ENCODE measurements at regions not wholly inside any gene's neighbourhood (a gene's known extent, or its start where the extent isn't known, plus 50 kb on each side); places are given as distances from the start of the nearest gene placed in this dataset.

- intact Hi-C loops (cut with DNase I), result no loop called here
- Histone ChIP-seq H3K4me1 (no peaks in the 10 kb centered on the region), H3K36me3 (ENCODE audit: insufficient read depth in 1 of 2, low read depth in 1 of 2) (no peaks in the 10 kb centered on the region), H3K27me3 (ENCODE audit: insufficient read depth in 3 of 3, low read length in 2 of 3) (no peaks in the 10 kb centered on the region), H3K27ac (no peak overlapping the region), H3K9me3 (no peaks in the 10 kb centered on the region), H3K4me3 (no peak overlapping the region)
- ATAC-seq (no peak), DNase-seq (no peak)
- TF ChIP-seq CTCF (IDR thresholded peaks at IDR 0.05), result no peak
- WGBS, 3 donors, result 77 to 83% (median 80%) methylated on average over 3 of the region's 3 CpGs
These were observed 79.0 kb upstream of the DAP start for GRCh38 chr5:10839916-10840599.

GRCh38 chr5:10839118-10839517, 78.1 kb upstream of the DAP start:
- ATAC-seq (no peak), DNase-seq (no peak)
- intact Hi-C loops (cut with DNase I), result no loop called here
- no peak for TF ChIP-seq CTCF (IDR thresholded peaks at IDR 0.05)
- no peaks in the 10 kb centered on the region for H3K4me1 ChIP-seq
- H3K36me3 ChIP-seq (ENCODE audit: insufficient read depth in 1 of 2, low read depth in 1 of 2), result no peaks in the 10 kb centered on the region
- H3K4me3 ChIP-seq, result no peak overlapping the region
- H3K9me3 ChIP-seq, result no peaks in the 10 kb centered on the region
- H3K27ac ChIP-seq, result no peak overlapping the region
- H3K27me3 ChIP-seq (ENCODE audit: insufficient read depth in 3 of 3, low read length in 2 of 3), result no peaks in the 10 kb centered on the region
- 73 to 79% (median 78%) methylated on average over 3 of the region's 3 CpGs for WGBS, 3 donors

GRCh38 chr5:10838038-10838437, 77.0 kb upstream of the DAP start:
- no peak for TF ChIP-seq CTCF (IDR thresholded peaks at IDR 0.05)
- H3K9me3 ChIP-seq, result no peaks in the 10 kb centered on the region
- H3K36me3 ChIP-seq (ENCODE audit: insufficient read depth in 1 of 2, low read depth in 1 of 2), result no peaks in the 10 kb centered on the region
- no peak for ATAC-seq
- H3K4me1 ChIP-seq, result no peaks in the 10 kb centered on the region
- no peak overlapping the region for H3K4me3 ChIP-seq
- no peak for DNase-seq
- no peaks in the 10 kb centered on the region for H3K27me3 ChIP-seq (ENCODE audit: insufficient read depth in 3 of 3, low read length in 2 of 3)
- intact Hi-C loops (cut with DNase I), result no loop called here
- 73 to 83% (median 75%) methylated on average over 5 of the region's 5 CpGs for WGBS, 3 donors
- H3K27ac ChIP-seq, result no peak overlapping the region

GRCh38 chr5:10836986-10837385, 76.0 kb upstream of the DAP start:
- H3K9me3 ChIP-seq, result no peaks in the 10 kb centered on the region
- ATAC-seq (no peak), DNase-seq (no peak)
- WGBS, 3 donors, result 94 to 99% (median 95%) methylated on average over 2 of the region's 2 CpGs
- H3K27ac ChIP-seq, result no peak overlapping the region
- intact Hi-C loops (cut with DNase I), result no loop called here
- no peaks in the 10 kb centered on the region for H3K4me1 ChIP-seq
- H3K4me3 ChIP-seq, result no peak overlapping the region
- H3K27me3 ChIP-seq (ENCODE audit: insufficient read depth in 3 of 3, low read length in 2 of 3), result no peaks in the 10 kb centered on the region
- no peak for TF ChIP-seq CTCF (IDR thresholded peaks at IDR 0.05)
- H3K36me3 ChIP-seq (ENCODE audit: insufficient read depth in 1 of 2, low read depth in 1 of 2), result no peaks in the 10 kb centered on the region

GRCh38 chr5:10834695-10835094, 73.7 kb upstream of the DAP start:
- DNase-seq (no peak), ATAC-seq (no peak)
- H3K4me1 ChIP-seq, result no peaks in the 10 kb centered on the region
- H3K27me3 ChIP-seq (ENCODE audit: insufficient read depth in 3 of 3, low read length in 2 of 3), result no peaks in the 10 kb centered on the region
- H3K27ac ChIP-seq, result no peak overlapping the region
- no peak overlapping the region for H3K4me3 ChIP-seq
- no peaks in the 10 kb centered on the region for H3K36me3 ChIP-seq (ENCODE audit: insufficient read depth in 1 of 2, low read depth in 1 of 2)
- WGBS, 3 donors, result 88 to 92% (median 89%) methylated on average over 1 of the region's 1 CpG
- no peak for TF ChIP-seq CTCF (IDR thresholded peaks at IDR 0.05)
- H3K9me3 ChIP-seq, result no peaks in the 10 kb centered on the region
- intact Hi-C loops (cut with DNase I), result no loop called here

Data from psoas muscle (tissue), 7 donors.